ENCODE measurements at regions not wholly inside any gene's neighbourhood (a gene's known extent, or its start where the extent isn't known, plus 50 kb on each side); places are given as distances from the start of the nearest gene placed in this dataset.

DNA sequence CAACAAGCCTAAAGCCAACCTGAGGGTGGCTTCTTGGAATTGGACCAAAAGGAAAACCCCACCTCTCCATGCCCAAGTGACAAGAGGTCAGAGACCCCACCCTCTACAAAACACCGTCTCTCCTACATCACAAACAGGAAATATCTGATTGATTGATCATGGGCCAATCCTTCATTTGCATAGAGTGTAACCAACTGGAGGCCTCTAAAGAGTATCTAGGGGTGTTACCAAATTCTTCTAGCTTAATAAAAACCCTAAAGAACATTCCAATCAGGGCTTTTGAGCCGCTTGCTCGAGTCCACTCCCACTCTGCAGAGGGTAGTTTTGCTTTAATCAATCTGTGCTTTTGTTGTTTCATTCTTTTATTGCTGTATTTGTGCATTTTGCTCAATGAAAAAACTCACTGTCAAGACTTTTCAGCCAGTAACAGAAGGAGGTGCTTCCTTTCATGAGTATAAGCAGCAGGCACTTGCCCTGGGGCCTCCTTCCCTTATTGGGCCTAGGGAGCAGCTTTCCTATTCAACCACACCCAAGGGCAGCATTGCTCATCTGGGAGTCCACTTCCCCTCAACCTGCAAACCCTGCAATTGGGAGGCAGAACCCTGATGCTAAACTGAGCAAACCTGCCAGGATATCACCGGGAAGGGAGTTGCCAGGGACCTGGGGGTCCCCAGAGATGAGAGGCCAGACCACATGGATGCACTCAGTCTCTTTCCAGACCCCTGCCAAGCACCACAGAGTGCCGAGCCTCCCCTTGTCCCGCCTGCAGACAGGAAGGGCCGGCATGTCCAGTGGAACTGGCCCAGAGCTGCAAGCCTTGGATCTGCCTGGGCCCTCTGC, 154.3 kb upstream of the VSTM2B start:
- DNase-seq (ENCODE audit: low read depth in 2 of 3, low spot score in 2 of 3), result no peak

DNA sequence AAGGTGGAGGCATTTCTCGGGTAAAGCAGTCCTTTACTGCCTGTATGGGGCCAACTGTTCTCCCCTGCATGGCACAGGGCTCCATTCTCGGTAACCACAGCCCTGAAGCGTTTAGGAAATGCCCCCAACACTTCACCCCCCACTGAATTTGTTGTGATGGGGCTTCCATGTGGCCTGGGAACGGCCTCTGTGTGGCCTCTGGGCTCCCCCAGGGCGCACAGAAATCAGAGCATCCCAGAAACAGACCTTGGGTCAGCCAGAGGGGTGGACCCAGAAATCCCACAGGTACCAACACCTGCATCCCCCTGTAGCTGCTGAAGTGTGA, 153.7 kb upstream of the VSTM2B start:
- no peak for DNase-seq (ENCODE audit: low read depth in 2 of 3, low spot score in 2 of 3)

DNA sequence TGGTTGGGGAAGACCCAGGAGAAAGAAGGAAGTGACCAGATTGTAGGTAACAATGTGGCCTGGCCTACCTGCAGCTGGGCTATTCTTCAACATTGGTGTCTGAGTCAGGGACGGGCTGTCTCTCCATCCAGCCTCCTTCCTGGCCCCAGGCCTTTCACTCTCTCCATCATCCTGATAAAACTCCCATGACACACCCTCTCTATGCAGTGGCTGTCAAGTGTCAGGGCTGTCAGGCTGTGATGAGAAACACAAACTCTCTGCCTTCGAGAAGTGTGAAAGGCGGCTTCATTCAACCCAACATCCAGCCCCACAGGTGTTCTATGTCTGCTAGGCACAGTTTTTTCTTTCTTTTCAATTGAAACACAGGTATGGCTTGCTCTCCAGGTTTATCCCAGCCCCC, 153.3 kb upstream of the VSTM2B start:
- no peak for DNase-seq (ENCODE audit: low read depth in 2 of 3, low spot score in 2 of 3)

DNA sequence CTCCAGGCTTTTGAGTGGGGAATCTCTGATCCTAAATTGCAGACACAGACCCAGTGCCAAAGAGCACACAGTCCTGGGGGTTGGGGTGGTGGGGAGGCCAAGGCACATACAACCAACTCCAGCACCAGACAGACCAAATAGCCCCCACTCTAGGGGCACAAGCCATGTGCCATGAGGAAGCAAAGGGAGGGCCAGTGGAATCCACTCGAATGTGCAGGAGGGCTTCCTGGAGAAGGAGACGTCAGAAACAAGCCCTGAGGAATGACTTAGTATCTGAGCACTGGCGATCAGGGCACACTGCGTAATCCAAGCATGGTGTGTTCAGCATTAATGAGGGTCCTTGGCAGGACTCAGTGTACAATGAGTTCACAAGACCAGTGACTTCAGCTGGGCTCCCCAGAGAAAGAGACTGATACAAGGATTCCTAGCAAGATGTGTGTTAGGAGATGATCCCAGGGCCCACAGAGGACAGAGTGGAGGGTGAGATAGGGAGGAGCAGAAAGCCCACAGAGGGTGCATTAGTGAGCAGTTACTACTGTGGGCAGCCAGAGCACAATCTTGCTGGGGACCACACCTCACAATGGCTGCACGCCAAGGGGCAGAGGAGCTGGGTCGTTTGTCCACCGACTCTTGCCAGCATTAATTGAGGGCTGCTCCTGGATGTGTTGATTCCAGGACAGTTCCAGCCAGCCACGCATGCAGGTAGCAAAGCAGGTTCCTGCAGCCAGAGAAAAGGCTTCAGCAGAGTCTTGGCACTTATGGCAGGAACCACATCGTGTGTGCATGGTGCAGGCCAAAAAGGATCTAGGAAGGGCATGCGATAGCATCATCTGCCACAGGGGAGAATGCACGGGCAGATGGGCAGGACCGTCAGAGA, 152.6 kb upstream of the VSTM2B start:
- no peak for DNase-seq (ENCODE audit: low read depth in 2 of 3, low spot score in 2 of 3)

DNA sequence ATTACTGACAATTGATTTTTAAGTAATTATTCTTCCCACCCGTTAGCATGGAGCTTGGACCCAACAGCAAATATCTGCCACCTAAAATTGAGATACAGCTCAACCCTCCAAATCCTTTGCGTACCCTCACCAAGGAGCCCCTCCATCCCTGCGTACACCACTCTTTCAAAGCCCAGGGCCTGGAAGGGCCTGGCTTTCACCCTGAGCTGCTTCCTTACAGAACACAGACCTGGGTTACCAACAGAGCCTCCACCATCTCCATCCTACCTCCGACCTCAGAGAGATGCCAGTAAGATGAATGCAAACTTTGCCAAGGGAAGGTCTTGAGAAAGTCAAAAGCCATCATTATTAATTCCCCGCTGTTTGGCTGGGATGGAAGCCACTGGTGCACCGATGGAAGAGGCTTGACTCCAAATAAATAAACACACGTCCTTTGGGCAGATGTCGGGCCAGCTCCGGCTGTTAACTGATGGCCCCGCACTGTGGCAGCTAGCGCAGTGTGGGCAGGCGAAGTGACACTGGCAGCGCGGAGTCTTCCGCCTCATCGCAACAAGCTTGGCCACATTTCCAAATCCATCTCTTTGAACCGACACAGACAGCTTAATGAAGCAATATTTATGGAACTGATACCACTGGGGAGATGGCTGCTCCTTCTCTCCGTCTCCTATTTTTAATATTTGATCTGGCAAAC, 150.2 kb upstream of the VSTM2B start:
- no peak for DNase-seq (ENCODE audit: low read depth in 2 of 3, low spot score in 2 of 3)

DNA sequence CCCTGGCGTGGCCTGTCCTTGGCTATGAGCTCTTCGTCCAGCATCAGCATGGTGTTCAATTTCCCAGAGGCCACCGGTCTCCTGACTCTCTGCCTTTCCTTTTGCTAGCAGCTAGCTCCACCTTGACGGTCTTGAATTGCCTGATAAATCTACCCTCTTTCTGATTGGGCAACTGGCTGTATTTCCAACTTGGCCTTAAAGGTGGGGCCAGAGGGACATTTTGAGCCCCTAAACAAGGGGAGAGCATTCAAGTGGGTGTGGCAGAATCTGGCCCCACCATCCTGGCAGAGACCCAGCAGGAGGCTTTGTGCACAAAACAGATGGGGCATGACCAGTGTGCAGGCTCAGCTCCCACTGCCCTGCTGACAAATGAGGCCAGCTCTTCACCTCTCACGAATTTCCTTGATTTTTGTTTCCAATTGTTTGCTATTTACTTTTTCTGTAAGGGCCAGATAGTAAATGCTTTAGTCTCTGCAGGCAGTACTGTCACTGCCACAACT, 148.9 kb upstream of the VSTM2B start:
- no peak for DNase-seq (ENCODE audit: low read depth in 2 of 3, low spot score in 2 of 3)

DNA sequence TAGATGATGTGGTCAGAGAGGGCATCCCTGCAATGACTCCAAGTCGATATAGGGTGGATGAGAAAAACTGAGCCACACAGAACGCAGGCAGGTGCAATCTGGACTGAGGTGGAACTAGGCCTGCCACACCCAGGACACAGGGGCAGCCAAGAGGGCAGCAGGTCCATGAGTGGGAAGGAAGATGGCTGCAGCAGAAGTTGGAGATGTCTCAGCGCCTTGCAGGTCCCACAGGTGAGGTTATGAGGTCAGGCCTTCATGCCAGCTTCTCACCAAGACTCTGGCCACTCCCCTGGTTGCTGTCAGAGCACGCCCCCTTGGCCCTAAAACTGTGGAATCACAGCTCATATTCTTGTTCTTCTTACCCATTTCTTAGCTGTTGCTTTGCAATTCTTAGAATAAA, 147.7 kb upstream of the VSTM2B start:
- DNase-seq (ENCODE audit: low read depth in 2 of 3, low spot score in 2 of 3), result no peak

DNA sequence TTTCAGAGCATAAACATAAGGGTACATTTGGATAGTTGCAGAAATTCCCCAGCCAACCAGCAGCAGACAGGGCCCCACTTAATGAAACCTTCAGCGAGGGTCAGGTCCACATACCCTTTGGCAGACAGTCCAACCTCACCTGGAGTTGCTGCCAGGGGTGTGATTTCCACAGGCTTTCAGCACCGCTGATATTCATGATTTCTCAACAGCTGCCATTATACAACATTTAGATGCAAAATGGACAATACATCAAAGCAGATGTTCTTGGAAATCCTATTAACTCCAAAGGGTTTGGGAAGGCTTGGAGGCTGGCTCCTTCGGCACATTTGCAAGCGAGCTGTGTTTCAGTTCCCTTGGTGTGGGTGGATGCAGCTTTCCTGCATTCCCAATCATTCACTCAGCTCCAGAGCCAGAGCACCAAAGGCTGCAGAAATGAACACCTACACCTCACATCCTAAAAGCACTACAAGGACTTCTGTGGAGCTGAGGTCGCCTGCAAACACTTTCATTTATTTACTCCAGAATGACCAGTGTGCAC, 147.2 kb upstream of the VSTM2B start:
- no peak for DNase-seq (ENCODE audit: low read depth in 2 of 3, low spot score in 2 of 3)

DNA sequence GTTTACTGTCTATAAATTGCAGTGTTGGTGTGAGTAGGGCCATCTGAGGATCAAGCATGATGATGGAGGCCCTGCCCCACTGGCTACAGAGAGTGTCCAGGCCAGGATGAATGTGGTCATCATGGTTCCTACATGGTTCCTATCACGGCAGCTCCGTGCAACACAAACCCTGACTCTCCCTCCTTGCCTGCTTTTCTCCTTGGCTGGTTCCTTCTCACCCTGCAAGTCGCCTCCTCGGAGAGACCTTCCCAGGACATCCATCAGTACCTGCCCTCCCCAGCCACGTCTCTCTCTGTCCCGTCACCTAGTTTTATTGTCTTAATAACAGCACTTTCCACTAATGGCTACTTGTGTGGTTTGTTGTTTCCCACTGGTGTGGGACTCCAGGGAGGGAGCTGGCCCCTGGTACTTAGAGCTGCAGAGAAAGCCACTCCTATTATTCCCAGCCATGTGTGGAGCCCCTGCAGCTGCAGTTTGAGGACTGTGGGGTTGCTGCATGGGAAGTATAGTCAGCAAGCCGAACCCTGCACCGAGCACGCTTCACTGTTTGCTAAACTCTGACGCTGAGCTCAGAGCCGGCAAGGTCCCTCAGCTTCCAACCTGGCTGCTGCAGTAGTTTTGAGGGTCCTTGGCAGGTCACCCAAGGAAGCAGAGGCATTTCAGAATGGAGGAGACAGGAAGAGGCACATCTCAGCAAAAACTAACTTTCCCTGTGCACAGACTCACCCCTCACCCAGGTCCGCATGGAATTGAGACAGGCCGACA, 146.4 kb upstream of the VSTM2B start:
- DNase-seq (ENCODE audit: low read depth in 2 of 3, low spot score in 2 of 3), result no peak

DNA sequence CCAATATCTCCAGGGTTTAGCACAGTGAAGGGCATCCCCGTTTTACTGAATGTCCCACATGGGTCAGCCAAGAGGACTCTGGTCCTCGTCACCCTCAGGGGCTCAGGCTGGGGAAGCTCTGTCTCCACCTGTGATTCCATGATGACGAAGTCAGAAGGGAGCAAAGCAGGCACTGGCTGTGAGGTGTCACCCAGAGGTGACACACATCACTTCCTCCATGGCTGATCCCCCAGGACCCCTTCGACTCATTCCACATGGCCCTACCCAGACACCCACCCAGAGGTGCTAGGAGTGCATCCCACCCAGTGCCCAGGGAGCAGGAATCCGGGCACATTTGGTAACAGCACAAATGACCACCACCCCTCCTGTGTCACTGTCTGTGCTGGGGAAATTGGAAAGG, 145.2 kb upstream of the VSTM2B start:
- no peak for DNase-seq (ENCODE audit: low read depth in 2 of 3, low spot score in 2 of 3)

DNA sequence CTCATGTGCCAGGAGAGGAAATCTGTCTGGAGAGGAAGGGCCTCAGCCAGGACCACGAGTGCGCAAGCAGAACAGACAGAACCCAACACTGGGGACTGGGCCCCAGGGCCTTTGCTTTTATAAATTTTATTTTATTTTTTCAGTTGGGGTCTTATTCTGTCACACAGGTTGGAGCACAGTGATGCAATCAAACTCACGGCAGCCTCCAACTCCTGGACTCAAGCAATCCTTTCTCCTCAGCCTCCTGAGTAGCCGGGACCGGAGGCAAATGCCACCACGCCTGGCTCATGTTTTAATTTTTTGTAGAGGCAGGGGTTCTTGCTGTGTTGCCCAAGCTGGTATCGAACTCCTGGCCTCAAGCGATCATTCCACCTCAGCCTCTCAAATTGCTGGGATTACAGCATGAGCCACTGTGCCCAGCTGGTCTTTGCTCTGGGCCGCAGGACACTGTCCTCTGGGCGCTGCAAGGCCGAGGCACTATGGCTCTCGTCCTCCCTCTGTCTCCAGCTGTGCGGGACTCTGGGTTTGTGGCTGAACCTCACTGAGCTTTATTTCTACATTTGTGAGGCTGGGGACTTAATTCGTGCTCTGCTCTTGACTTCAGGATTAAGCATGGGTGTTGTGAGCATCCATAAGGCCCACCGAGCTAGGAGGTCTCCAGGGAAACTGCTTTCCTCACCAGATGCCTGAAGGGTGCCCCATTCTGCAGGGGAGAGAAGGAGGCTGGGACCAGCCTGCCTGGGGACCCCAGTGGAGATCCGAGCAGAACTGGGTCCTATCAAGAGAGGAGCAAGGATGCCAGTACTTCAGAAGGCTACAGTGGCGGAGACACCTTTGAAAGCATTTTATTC, 144.2 kb upstream of the VSTM2B start:
- no peak for DNase-seq (ENCODE audit: low read depth in 2 of 3, low spot score in 2 of 3)

DNA sequence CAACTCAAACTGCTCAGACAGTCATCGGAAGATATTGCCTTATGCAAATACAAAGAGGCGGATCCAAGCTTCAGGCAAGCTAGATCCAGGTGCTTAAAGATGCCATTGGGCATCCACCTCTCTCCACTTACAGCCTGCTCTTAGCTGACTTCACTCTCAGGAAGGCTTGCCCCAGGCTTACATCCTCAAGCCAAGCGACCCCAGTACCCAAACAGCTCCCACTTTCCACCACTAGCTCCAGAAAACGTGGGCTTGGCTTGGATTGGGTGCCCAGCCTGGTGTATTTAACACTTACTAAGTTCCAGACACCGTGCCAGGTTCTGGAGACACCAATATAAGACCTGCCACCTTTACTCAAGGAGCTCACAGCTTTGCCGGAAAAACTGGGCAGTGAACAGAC, 142.1 kb upstream of the VSTM2B start:
- DNase-seq (ENCODE audit: low read depth in 2 of 3, low spot score in 2 of 3), result no peak

DNA sequence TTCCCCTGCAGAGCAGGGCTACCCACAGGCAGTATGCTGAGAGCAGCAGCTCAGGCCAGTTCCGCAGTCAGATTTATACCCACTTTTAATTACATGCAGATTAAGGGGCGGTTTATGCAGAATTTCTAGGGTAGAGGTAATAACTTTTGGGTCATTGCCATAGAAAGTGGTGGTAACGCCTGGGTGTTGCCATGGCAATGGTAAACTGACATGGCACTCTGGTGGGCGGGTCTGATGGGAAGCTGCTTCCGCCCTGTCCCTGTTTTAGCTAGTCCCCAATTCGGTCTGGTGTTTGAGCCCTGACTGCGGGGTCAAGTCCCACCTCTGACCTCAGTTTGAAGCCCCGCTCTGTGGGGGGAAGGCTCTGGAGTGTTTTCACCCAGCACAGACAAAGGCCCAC, 141.1 kb upstream of the VSTM2B start:
- DNase-seq (ENCODE audit: low read depth in 2 of 3, low spot score in 2 of 3), result no peak

DNA sequence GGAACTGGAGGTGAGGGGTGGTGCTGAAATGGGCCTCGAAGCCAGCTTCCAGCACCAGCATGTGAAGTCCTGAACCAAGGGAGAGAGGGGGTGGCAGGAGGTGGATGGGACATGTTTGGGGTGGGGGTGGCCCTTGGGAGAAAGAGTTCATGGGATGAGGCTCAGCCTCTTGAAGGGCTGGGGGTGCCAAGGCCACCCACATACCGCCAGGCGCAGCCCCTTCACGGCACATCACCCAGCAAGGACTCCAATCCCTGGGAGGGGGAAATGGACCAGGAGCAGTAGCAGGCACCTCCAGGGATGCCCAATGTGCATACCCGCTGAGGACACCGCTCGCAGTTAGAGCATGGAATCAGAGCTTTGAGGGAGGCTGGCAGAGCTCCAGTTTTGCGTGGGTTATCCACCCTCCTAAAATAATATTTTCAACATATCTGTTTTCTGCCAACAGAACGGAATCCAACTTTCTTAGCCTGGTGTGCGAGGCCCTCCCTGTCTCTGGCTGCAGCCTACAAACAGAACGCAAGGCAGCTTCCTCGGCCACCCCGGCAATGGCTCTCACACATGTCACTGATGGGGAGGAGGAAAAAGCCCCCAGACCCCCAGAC, 140.5 kb upstream of the VSTM2B start:
- no peak for DNase-seq (ENCODE audit: low read depth in 2 of 3, low spot score in 2 of 3)

DNA sequence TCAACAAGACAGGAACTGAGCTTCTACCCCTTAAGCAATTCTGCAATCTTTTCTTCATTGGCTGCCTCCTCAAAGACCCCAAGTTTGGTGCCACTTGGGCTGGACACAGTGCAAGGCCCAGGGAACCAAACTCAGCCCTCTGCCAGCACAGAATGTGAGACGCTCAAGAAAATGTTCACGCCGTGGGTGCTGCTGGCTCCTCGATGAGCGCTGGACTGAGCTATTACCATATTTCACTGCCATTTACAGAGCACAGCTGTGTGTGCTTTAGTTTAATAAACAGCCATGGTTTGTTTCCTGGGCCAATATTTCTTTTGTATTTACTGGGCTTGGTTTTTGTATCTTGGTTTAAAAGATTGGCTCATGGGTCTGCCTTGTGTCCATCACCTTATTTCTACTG, 138.8 kb upstream of the VSTM2B start:
- no peak for DNase-seq (ENCODE audit: low read depth in 2 of 3, low spot score in 2 of 3)

DNA sequence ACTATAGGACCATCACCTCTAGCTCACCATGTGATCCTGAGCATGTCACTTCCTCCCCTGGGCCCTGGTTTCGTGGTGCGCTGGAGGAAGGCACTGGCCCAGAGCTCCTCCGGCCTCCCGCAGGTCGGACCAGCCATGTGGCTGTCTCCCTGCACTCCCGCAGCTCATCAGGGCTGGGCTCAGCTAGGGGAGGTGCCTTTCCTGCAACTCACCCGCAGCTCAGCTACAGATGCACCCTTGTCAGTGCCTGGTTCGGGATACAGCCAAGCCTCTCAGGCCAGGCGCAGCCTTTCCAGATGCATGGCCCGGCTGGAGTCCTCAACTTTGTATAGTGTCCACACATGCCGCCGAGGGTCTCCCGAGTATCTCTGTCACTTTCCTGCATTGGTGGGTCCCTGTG, 138.2 kb upstream of the VSTM2B start:
- DNase-seq (ENCODE audit: low read depth in 2 of 3, low spot score in 2 of 3), result no peak

DNA sequence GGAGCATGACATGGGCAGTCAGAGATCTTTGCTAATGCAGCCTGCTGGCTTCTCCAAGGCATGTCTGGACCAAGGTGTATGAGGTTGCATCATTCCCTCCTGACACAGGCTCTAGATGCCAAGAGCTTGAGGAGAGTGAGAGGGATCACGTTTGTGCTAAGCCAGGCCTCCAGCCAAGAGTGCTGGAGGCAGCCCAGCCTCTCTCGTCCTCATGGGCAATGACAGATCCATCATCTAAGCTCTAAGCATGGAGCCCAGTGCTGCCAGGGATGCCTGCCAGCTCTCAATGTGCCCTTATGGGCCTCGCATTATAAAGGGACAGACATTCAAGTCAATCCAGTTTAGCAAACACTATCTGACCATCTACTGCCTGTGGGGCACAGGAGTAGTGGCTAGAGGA, 136.3 kb upstream of the VSTM2B start:
- DNase-seq (ENCODE audit: low read depth in 2 of 3, low spot score in 2 of 3), result no peak

DNA sequence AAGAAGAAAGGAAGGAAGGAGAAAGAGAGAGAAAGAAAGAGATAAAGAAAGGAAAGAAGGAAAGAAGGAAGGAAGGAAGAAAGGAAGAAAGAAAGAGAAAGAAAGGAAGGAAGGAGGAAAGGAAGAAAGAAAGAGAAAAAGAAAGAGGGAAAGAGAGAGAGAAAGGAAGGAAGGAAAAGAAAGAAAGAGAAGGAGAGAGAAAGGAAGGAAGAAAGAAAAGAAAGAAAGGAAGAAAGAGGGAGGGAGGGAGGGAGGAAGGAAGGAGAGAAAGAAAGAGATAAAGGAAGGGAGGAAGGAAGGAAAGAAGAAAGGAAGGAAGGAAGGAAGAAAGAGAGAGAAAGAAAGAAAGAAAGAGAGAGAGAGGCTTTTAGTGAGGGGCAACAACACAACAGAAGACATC, 135.1 kb upstream of the VSTM2B start:
- DNase-seq (ENCODE audit: low read depth in 2 of 3, low spot score in 2 of 3), result no peak

DNA sequence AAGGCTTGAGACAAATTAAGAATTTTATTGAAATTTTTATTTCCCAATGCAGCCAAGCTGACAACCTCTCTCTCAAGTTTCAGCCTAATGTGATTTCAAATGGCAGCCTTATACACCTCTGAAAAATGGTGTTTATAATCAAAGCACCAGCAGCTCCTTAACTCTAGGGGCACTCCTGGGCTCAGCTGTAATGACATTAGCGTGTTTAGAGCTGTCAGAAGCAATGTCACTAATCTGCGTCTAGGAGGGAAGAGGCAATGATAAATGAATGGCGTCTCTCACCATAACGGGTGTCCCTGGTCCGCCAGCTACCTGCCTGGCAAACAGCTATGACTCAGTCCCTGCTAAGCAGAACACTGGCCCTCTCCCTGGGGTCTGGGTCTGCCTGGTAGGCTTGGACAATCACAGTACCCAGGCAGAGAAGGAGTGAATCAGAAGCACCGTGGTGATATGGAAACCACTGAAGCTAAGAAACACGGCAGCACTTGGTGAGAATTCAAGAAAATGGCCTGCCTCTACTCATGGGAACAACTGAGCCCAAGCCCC, 131.8 kb upstream of the VSTM2B start:
- DNase-seq (ENCODE audit: low read depth in 2 of 3, low spot score in 2 of 3), result no peak

Data from activated CD8-positive, alpha-beta memory T cell treated with anti-CD3 and anti-CD28 coated beads for 48 hours (primary cell).